Neural cell (in vitro differentiated cells): ENCODE measurements at regions not wholly inside any gene's neighbourhood (a gene's known extent, or its start where the extent isn't known, plus 50 kb on each side); places are given as distances from the start of the nearest gene placed in this dataset.

Experiments used
- H2AFZ ChIP-seq: fragments of 200-600, 300-800 bp; sonication (generic), shearing (Covaris generic); 2 replicates; pipeline ENCODE4 v1.6.0; 2014; ENCODE audit warnings: low read depth, mild to moderate bottlenecking, antibody characterized with exemption, low read length, moderate library complexity
- H3F3A ChIP-seq: fragments of 200-600 bp; shearing (Covaris generic); 2 replicates; pipeline ENCODE4 v1.6.1; 2016; ENCODE audit warnings: mild to moderate bottlenecking, moderate library complexity, mixed read lengths, antibody characterized with exemption, low read length; ENCODE audit not compliant: insufficient read depth, poor library complexity, severe bottlenecking
- H3K27ac ChIP-seq: fragments of 200-600, 300-800 bp; sonication (generic), shearing (Covaris generic); 2 replicates; pipeline ENCODE4 v1.5.1; 2014; ENCODE audit warnings: mild to moderate bottlenecking, low read length, moderate library complexity
- H3K27me3 ChIP-seq: fragments of 300-800, 200-600 bp; sonication (generic), shearing (Covaris generic); 2 replicates; pipeline ENCODE4 v1.6.0; 2014; ENCODE audit warnings: mild to moderate bottlenecking, low read depth, low read length, moderate library complexity; ENCODE audit not compliant: insufficient read depth
- H3K36me3 ChIP-seq: fragments of 300-800, 200-600 bp; sonication (generic), shearing (Covaris generic); 2 replicates; pipeline ENCODE4 v1.5.1; 2014; ENCODE audit warnings: mild to moderate bottlenecking, antibody characterized with exemption, low read length, moderate library complexity; ENCODE audit not compliant: insufficient read depth
- H3K4me2 ChIP-seq: fragments of 300-800, 200-600 bp; sonication (generic), shearing (Covaris generic); 2 replicates; pipeline ENCODE4 v1.6.0; 2014; ENCODE audit warnings: mild to moderate bottlenecking, low read length
- H3K4me3 ChIP-seq: fragments of 300-800, 200-600 bp; sonication (generic), shearing (Covaris generic); 2 replicates; pipeline ENCODE4 v1.5.1; 2014; ENCODE audit warnings: mild to moderate bottlenecking, low read length, moderate library complexity
- H3K79me2 ChIP-seq: fragments of 200-600 bp; shearing (Covaris generic); replicated peaks from 2 replicates; pipeline ENCODE4 v1.6.0; 2014; ENCODE audit warnings: mild to moderate bottlenecking, low read length, moderate library complexity; ENCODE audit not compliant: insufficient read depth
- H3K9ac ChIP-seq: fragments of 300-800, 200-600 bp; sonication (generic), shearing (Covaris generic); 2 replicates; pipeline ENCODE4 v1.6.1; 2016; ENCODE audit warnings: mild to moderate bottlenecking, low read length, mixed read lengths
- H3K9me2 ChIP-seq: fragments of 200-600 bp; shearing (Covaris generic); 2 replicates; pipeline ENCODE4 v1.6.1; 2016; ENCODE audit warnings: mild to moderate bottlenecking, low read length, mixed read lengths; ENCODE audit not compliant: insufficient read depth
- H3K9me3 ChIP-seq: fragments of 200-600, 300-800 bp; sonication (generic), shearing (Covaris generic); 2 replicates; pipeline ENCODE4 v1.6.1; 2016; ENCODE audit warnings: mild to moderate bottlenecking, mixed run types, low read length, moderate library complexity, mixed read lengths
- H4K20me1 ChIP-seq: fragments of 200-600 bp; shearing (Covaris generic); 2 replicates; pipeline ENCODE4 v1.6.1; 2016; ENCODE audit warnings: mild to moderate bottlenecking, mixed run types; ENCODE audit not compliant: insufficient read depth
- EP300 ChIP-seq: fragments of 450-650 bp; conservative IDR thresholded peaks from 2 replicates; pipeline ENCODE4 v1.6.1; 2014; ENCODE audit warnings: antibody characterized with exemption, mild to moderate bottlenecking, moderate library complexity; ENCODE audit not compliant: poor library complexity, severe bottlenecking
- EZH2 ChIP-seq: fragments of 200-600, 300-800 bp; shearing (Covaris generic), sonication (generic); IDR thresholded peaks from 2 replicates; pipeline ENCODE4 v1.6.1; 2014; ENCODE audit warnings: antibody characterized with exemption, low read length, borderline replicate concordance, mild to moderate bottlenecking; ENCODE audit not compliant: insufficient read depth, poor library complexity, severe bottlenecking
- MXI1 ChIP-seq: fragments of 450-650 bp; conservative IDR thresholded peaks from 2 replicates; pipeline ENCODE4 v1.6.1; 2014; ENCODE audit warnings: antibody characterized with exemption, mild to moderate bottlenecking; ENCODE audit not compliant: poor library complexity, severe bottlenecking
- POLR2AphosphoS5 ChIP-seq: IDR thresholded peaks from 2 replicates; pipeline ENCODE4 v1.6.1; 2012
- RAD21 ChIP-seq: fragments of 450-650 bp; conservative IDR thresholded peaks from 2 replicates; pipeline ENCODE4 v1.6.1; 2014; ENCODE audit warnings: antibody characterized with exemption, mild to moderate bottlenecking, moderate library complexity
- SMC3 ChIP-seq: fragments of 450-650 bp; conservative IDR thresholded peaks from 2 replicates; pipeline ENCODE4 v1.6.1; 2014; ENCODE audit warnings: antibody characterized with exemption, mild to moderate bottlenecking, moderate library complexity; ENCODE audit not compliant: poor library complexity
- TAF1 ChIP-seq: IDR thresholded peaks from 2 replicates; pipeline ENCODE4 v1.6.1; 2012; ENCODE audit warnings: low read depth
- TF ChIP-seq, protein P1 (sequence below): fragments of 450-650 bp; IDR thresholded peaks from 2 replicates; pipeline ENCODE4 v1.5.1; 2014; ENCODE audit warnings: antibody characterized with exemption, mild to moderate bottlenecking, moderate library complexity; ENCODE audit not compliant: poor library complexity, severe bottlenecking
- TF ChIP-seq, protein P2 (sequence below): IDR thresholded peaks from 2 replicates; pipeline ENCODE4 v1.6.1; 2012; ENCODE audit warnings: borderline replicate concordance

DNA sequence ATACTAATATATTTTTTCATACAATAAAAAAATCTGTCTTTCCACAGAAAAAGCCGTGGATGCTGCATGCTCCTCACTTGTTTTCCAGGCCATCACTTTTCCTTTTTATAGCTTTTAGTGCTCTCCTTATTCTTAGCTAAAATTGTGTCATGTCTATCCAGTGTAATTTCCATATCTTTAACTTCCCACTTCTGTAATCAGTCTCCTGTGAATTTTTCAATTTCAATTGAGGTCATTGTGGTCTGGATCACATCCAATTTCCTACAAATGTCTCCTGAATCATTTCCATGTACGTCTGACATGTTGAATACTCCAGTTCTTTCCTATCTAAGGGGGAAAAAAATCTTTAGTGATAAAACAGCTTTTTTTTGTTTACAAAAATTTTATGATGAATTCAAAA lies 838.2 kb upstream of the B3GALT2 start:
- Histone ChIP-seq H2AFZ (no peak overlapping the region), H3K9me2 (no peaks in the 10 kb centered on the region), H3K4me2 (no peak overlapping the region), H3F3A (no peaks in the 10 kb centered on the region), H3K27ac (no peak overlapping the region), H3K4me3 (no peak overlapping the region), H3K27me3 (no peaks in the 10 kb centered on the region), H3K79me2 (no peaks in the 10 kb centered on the region), H3K9ac (no peak overlapping the region), H4K20me1 (no peaks in the 10 kb centered on the region), H3K36me3 (no peaks in the 10 kb centered on the region), H3K9me3 (no peaks in the 10 kb centered on the region)
- TF ChIP-seq, protein P1, sequence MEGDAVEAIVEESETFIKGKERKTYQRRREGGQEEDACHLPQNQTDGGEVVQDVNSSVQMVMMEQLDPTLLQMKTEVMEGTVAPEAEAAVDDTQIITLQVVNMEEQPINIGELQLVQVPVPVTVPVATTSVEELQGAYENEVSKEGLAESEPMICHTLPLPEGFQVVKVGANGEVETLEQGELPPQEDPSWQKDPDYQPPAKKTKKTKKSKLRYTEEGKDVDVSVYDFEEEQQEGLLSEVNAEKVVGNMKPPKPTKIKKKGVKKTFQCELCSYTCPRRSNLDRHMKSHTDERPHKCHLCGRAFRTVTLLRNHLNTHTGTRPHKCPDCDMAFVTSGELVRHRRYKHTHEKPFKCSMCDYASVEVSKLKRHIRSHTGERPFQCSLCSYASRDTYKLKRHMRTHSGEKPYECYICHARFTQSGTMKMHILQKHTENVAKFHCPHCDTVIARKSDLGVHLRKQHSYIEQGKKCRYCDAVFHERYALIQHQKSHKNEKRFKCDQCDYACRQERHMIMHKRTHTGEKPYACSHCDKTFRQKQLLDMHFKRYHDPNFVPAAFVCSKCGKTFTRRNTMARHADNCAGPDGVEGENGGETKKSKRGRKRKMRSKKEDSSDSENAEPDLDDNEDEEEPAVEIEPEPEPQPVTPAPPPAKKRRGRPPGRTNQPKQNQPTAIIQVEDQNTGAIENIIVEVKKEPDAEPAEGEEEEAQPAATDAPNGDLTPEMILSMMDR, result no peak
- TF ChIP-seq SMC3, result no peak
- no peak for TF ChIP-seq EZH2
- TF ChIP-seq RAD21, result no peak
- no peak for TF ChIP-seq TAF1
- TF ChIP-seq, protein P2, sequence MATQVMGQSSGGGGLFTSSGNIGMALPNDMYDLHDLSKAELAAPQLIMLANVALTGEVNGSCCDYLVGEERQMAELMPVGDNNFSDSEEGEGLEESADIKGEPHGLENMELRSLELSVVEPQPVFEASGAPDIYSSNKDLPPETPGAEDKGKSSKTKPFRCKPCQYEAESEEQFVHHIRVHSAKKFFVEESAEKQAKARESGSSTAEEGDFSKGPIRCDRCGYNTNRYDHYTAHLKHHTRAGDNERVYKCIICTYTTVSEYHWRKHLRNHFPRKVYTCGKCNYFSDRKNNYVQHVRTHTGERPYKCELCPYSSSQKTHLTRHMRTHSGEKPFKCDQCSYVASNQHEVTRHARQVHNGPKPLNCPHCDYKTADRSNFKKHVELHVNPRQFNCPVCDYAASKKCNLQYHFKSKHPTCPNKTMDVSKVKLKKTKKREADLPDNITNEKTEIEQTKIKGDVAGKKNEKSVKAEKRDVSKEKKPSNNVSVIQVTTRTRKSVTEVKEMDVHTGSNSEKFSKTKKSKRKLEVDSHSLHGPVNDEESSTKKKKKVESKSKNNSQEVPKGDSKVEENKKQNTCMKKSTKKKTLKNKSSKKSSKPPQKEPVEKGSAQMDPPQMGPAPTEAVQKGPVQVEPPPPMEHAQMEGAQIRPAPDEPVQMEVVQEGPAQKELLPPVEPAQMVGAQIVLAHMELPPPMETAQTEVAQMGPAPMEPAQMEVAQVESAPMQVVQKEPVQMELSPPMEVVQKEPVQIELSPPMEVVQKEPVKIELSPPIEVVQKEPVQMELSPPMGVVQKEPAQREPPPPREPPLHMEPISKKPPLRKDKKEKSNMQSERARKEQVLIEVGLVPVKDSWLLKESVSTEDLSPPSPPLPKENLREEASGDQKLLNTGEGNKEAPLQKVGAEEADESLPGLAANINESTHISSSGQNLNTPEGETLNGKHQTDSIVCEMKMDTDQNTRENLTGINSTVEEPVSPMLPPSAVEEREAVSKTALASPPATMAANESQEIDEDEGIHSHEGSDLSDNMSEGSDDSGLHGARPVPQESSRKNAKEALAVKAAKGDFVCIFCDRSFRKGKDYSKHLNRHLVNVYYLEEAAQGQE, result no peak
- no peak for TF ChIP-seq POLR2AphosphoS5
- no peak for TF ChIP-seq MXI1
- TF ChIP-seq EP300, result no peak

DNA sequence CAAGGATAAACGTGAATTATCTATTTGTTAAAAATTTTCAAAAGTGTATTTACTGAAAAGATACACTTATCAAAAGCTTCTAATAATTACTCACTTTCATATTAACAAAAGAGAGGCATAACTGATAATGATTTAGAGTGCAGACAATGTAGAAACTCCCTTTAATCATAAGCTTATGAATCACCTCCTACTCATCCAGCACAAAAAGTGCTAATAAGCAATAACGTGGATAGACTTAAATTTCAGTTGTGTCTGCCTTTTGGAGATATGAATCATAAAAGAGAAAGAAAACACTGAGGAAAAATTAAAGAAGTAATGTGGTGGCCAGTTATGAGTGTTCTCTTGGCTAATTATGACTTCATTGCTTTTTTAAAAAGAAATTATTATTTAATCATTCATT lies 827.6 kb upstream of the B3GALT2 start:
- H3K79me2 ChIP-seq, result no peaks in the 10 kb centered on the region
- TF ChIP-seq SMC3 (no peak), TAF1 (no peak), POLR2AphosphoS5 (no peak), EZH2 (no peak), EP300 (no peak), RAD21 (no peak), MXI1 (no peak)
- TF ChIP-seq, protein P2, result no peak
- TF ChIP-seq, protein P1, result no peak
- no peak overlapping the region for H3K4me3 ChIP-seq
- H3K9ac ChIP-seq, result no peak overlapping the region
- H3K9me2 ChIP-seq, result no peaks in the 10 kb centered on the region
- no peak overlapping the region for H3K27ac ChIP-seq
- H3K4me2 ChIP-seq, result no peak overlapping the region
- no peaks in the 10 kb centered on the region for H4K20me1 ChIP-seq
- H3F3A ChIP-seq, result no peaks in the 10 kb centered on the region
- no peaks in the 10 kb centered on the region for H3K9me3 ChIP-seq
- H3K36me3 ChIP-seq, result no peaks in the 10 kb centered on the region
- H2AFZ ChIP-seq, result no peak overlapping the region
- no peaks in the 10 kb centered on the region for H3K27me3 ChIP-seq
